Parathyroid adenoma (tissue), 2 donors: ENCODE measurements at regions not wholly inside any gene's neighbourhood (a gene's known extent, or its start where the extent isn't known, plus 50 kb on each side); places are given as distances from the start of the nearest gene placed in this dataset.

Experiments
- H2AFZ ChIP-seq: fragments of 300-600 bp; sonication (generic); one replicate; pipeline ENCODE4 v1.7.0; 2017; ENCODE audit warnings: antibody characterized with exemption, mild to moderate bottlenecking
- H3K27ac ChIP-seq: fragments of 300-600 bp; sonication (generic); one replicate; pipeline ENCODE4 v1.7.0; 2017
- H3K27me3 ChIP-seq: fragments of 300-600 bp; sonication (generic); one replicate; pipeline ENCODE4 v1.7.0; 2017; ENCODE audit warnings: low read length; ENCODE audit not compliant: control insufficient read depth, insufficient read depth
- H3K36me3 ChIP-seq: fragments of 300-600 bp; sonication (generic); one replicate; pipeline ENCODE4 v1.7.0; 2017; ENCODE audit warnings: low read length; ENCODE audit not compliant: control insufficient read depth, insufficient read depth
- H3K4me1 ChIP-seq: fragments of 300-600 bp; sonication (generic); one replicate; pipeline ENCODE4 v1.7.0; 2017; ENCODE audit warnings: control low read depth
- H3K4me2 ChIP-seq: fragments of 300-600 bp; sonication (generic); one replicate; pipeline ENCODE4 v1.7.0; 2017; ENCODE audit warnings: low read length
- H3K4me3 ChIP-seq: fragments of 300-600 bp; sonication (generic); one replicate; pipeline ENCODE4 v1.7.0; 2017; ENCODE audit warnings: low read depth, low read length
- H3K79me2 ChIP-seq: fragments of 300-600 bp; sonication (generic); one replicate; pipeline ENCODE4 v1.7.0; 2017; ENCODE audit warnings: control low read depth
- H3K9ac ChIP-seq: fragments of 300-600 bp; sonication (generic); one replicate; pipeline ENCODE4 v1.7.0; 2017; ENCODE audit warnings: mild to moderate bottlenecking
- H3K9me3 ChIP-seq: fragments of 300-600 bp; sonication (generic); one replicate; pipeline ENCODE4 v1.7.0; 2017; ENCODE audit warnings: low read length; ENCODE audit not compliant: control insufficient read depth
- TF ChIP-seq, protein P1 (sequence below): fragments of 300-600 bp; sonication (generic); IDR thresholded peaks from one replicate; pipeline ENCODE4 v1.7.0; 2017; ENCODE audit warnings: antibody characterized with exemption, mild to moderate bottlenecking
- donor health status: primary hyperparathyroidism.

DNA sequence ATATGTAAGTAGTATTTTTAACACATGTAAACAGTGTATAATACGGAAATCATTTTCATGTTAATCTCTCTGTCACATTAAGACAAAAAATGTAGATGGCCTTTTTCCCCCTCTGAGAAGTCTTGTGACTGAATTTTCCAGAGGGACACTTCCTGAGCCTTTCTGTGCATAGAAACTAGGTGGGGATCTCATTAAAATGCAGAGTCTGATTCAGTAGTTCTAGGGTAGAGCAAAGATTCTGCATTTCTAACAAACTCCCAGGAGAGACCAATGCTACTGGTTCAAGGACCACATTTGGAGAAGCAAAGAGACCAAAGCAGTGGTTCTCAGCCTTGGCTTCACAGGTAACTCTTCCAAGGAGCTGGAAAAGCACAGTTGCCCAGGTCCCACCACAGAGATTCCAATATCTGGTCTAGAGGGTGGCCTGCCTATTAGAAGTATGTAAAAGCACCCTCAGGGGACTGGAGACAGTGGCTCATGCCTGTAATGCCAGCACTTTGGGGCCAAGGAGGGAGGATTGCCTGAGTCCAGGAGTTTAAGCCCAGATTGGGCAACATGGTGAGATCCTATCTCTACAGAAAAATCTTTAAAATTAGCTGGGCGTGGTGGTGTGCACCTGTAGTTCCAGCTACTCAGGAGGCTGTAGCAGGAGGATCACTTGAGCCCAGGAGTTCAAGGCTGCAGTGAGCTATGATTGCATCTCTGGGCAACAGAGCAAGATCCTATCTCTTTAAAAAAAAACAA is 378.5 kb downstream of the KIF16B start:
- Histone ChIP-seq H3K27me3 (no peaks in the 10 kb centered on the region), H3K36me3 (no peaks in the 10 kb centered on the region), H2AFZ (no peak overlapping the region), H3K9ac (no peak overlapping the region), H3K79me2 (no peaks in the 10 kb centered on the region), H3K9me3 (no peaks in the 10 kb centered on the region), H3K4me3 (no peak overlapping the region), H3K4me1 (no peaks in the 10 kb centered on the region), H3K4me2 (no peak overlapping the region), H3K27ac (no peak overlapping the region)
- TF ChIP-seq, protein P1, sequence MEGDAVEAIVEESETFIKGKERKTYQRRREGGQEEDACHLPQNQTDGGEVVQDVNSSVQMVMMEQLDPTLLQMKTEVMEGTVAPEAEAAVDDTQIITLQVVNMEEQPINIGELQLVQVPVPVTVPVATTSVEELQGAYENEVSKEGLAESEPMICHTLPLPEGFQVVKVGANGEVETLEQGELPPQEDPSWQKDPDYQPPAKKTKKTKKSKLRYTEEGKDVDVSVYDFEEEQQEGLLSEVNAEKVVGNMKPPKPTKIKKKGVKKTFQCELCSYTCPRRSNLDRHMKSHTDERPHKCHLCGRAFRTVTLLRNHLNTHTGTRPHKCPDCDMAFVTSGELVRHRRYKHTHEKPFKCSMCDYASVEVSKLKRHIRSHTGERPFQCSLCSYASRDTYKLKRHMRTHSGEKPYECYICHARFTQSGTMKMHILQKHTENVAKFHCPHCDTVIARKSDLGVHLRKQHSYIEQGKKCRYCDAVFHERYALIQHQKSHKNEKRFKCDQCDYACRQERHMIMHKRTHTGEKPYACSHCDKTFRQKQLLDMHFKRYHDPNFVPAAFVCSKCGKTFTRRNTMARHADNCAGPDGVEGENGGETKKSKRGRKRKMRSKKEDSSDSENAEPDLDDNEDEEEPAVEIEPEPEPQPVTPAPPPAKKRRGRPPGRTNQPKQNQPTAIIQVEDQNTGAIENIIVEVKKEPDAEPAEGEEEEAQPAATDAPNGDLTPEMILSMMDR, result no peak

DNA sequence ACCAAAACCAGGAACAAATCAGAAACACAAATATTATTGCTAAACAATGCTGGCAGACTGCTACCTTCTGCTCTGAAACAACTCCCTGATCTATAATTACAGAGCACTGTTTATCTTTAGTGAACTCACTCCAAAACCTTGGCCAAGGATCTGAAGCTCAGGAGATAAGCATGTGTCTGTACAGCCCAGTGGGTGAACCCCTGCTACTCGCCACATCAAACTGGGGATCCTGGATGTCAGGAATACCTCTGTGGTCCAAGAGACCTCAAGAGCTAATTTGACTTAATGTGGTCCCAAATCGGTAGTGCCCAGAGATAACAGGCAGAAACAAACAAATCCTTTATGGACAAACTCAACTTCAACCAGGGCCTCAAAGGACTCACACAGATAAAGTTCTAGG is 381.8 kb downstream of the KIF16B start:
- Histone ChIP-seq H2AFZ (no peak overlapping the region), H3K27ac (no peak overlapping the region), H3K9ac (no peak overlapping the region), H3K79me2 (no peaks in the 10 kb centered on the region), H3K4me3 (no peak overlapping the region), H3K27me3 (no peaks in the 10 kb centered on the region), H3K36me3 (no peaks in the 10 kb centered on the region), H3K9me3 (no peaks in the 10 kb centered on the region), H3K4me2 (no peak overlapping the region), H3K4me1 (no peaks in the 10 kb centered on the region)
- TF ChIP-seq, protein P1, result no peak

DNA sequence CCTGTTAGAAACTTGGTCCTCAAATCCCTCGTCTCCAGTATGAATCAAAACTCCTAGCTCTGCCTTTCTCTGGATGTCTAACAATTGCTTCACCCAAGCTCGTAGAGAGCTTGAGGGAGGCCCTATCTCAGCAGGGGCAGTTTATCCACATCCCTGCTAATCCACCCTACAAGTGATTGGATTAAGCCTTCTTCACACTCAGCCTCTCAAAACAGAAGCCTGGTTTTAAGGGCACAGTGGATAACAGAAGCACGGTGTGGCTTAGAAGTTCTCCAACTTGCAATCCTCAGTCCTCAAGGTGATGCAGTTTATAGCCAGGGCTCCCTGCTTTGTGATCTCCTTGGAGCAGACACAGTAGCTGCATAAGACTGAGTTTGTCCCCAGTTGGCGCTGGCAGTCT is 383.9 kb downstream of the KIF16B start:
- Histone ChIP-seq H3K9ac (no peak overlapping the region), H3K27ac (no peak overlapping the region), H3K4me2 (no peak overlapping the region), H3K27me3 (no peaks in the 10 kb centered on the region), H3K36me3 (no peaks in the 10 kb centered on the region), H3K4me1 (no peaks in the 10 kb centered on the region), H3K79me2 (no peaks in the 10 kb centered on the region), H3K4me3 (no peak overlapping the region), H2AFZ (no peak overlapping the region), H3K9me3 (no peaks in the 10 kb centered on the region)
- TF ChIP-seq, protein P1, result no peak

DNA sequence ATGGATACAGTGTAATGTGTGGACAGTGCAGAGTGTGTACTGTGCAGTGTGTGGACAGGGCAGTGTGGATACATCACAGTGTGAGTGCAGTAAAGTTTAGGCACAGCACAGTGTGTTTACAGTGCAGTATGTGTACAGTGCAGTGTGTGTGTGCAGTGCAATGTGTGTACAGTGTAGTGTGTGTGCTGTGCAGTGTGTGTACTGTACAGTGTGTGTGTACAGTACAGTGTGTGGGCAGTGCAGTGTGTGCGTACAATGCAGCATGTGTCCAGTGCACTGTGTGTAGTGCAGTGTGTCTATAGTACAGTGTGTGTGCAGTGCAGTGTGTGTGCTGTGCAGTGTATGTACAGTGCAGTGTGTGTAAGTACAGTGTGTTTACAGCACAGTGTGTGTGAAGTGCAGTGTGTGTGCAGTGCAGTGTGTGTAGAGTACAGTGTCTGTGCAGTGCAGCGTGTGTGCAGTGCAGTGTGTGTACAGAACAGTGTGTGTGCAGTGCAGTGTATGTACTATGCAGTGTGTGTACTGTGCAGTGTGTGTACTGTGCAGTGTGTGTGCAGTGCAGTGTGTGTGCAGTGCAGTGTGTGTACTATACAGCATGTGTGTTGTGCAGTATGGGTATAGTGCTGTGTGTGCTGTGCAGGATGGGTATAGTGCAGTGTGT is 385.2 kb downstream of the KIF16B start:
- no peaks in the 10 kb centered on the region for H3K4me1 ChIP-seq

More for the DNA sequence above, 385.2 kb downstream of the KIF16B start:
- TF ChIP-seq, protein P1, result no peak
- no peak overlapping the region for H3K4me2 ChIP-seq
- no peaks in the 10 kb centered on the region for H3K36me3 ChIP-seq
- no peaks in the 10 kb centered on the region for H3K79me2 ChIP-seq
- H3K4me3 ChIP-seq, result no peak overlapping the region
- no peaks in the 10 kb centered on the region for H3K27me3 ChIP-seq
- no peak overlapping the region for H2AFZ ChIP-seq
- no peak overlapping the region for H3K9ac ChIP-seq
- no peaks in the 10 kb centered on the region for H3K9me3 ChIP-seq
- H3K27ac ChIP-seq, result no peak overlapping the region
